ENCODE measurements at regions not wholly inside any gene's neighbourhood (a gene's known extent, or its start where the extent isn't known, plus 50 kb on each side); places are given as distances from the start of the nearest gene placed in this dataset.

GRCh38 chr3:79881431-79881830 lies 113.6 kb upstream of the ROBO1 start:
- DNase-seq = no peak
- Histone ChIP-seq H3K4me1 (replicated peaks in 1 of 2) (no peaks in the 10 kb centered on the region), H3K9me3 (replicated peaks in 1 of 3) (no peaks in the 10 kb centered on the region), H3K27ac (no peak overlapping the region), H3K4me3 (no peak overlapping the region), H3K27me3 (no peaks in the 10 kb centered on the region), H3K36me3 (replicated peaks in 1 of 2) (no peaks in the 10 kb centered on the region)
- WGBS, 4 donors = 38 to 50% (median 45%) methylated on average over 1 of the region's 1 CpG
- TF ChIP-seq CTCF (IDR thresholded peaks at IDR 0.05) (no peak), POLR2A (IDR thresholded peaks at IDR 0.05) (no peak)
- intact Hi-C loops (cut with DNase I) = no loop called here

GRCh38 chr3:79878708-79879107 lies 110.9 kb upstream of the ROBO1 start:
- no peaks in the 10 kb centered on the region for H3K36me3 ChIP-seq (replicated peaks in 1 of 2)
- H3K4me3 ChIP-seq = no peak overlapping the region
- intact Hi-C loops (cut with DNase I) = no loop called here
- TF ChIP-seq POLR2A (IDR thresholded peaks at IDR 0.05) (no peak), CTCF (IDR thresholded peaks at IDR 0.05) (no peak)
- H3K9me3 ChIP-seq (replicated peaks in 1 of 3) = no peaks in the 10 kb centered on the region
- H3K27ac ChIP-seq = no peak overlapping the region
- H3K27me3 ChIP-seq = no peaks in the 10 kb centered on the region
- DNase-seq = no peak
- no peaks in the 10 kb centered on the region for H3K4me1 ChIP-seq (replicated peaks in 1 of 2)
- WGBS, 4 donors = 68 to 88% (median 77%) methylated on average over 4 of the region's 4 CpGs

GRCh38 chr3:79874646-79875045 lies 106.8 kb upstream of the ROBO1 start:
- intact Hi-C loops (cut with DNase I) = no loop called here

GRCh38 chr3:79872483-79872882 lies 104.7 kb upstream of the ROBO1 start:
- no peak for DNase-seq
- Histone ChIP-seq H3K27ac (no peak overlapping the region), H3K9me3 (replicated peaks in 1 of 3) (no peaks in the 10 kb centered on the region), H3K36me3 (replicated peaks in 1 of 2) (no peaks in the 10 kb centered on the region), H3K4me3 (no peak overlapping the region), H3K27me3 (no peaks in the 10 kb centered on the region), H3K4me1 (replicated peaks in 1 of 2) (no peaks in the 10 kb centered on the region)
- WGBS, 4 donors = 34 to 46% (median 38%) methylated on average over 1 of the region's 1 CpG
- TF ChIP-seq CTCF (IDR thresholded peaks at IDR 0.05) = no peak
- TF ChIP-seq POLR2A (IDR thresholded peaks at IDR 0.05) = no peak
- intact Hi-C loops (cut with DNase I) = no loop called here

More at GRCh38 chr3:79874646-79875045, 106.8 kb upstream of the ROBO1 start:
- no peak for DNase-seq
- H3K27ac ChIP-seq = no peak overlapping the region
- H3K4me3 ChIP-seq = no peak overlapping the region
- H3K4me1 ChIP-seq (replicated peaks in 1 of 2) = no peaks in the 10 kb centered on the region
- H3K36me3 ChIP-seq (replicated peaks in 1 of 2) = no peaks in the 10 kb centered on the region
- no peaks in the 10 kb centered on the region for H3K27me3 ChIP-seq
- TF ChIP-seq POLR2A (IDR thresholded peaks at IDR 0.05) (no peak), CTCF (IDR thresholded peaks at IDR 0.05) (no peak)
- 81 to 87% (median 83%) methylated on average over 4 of the region's 4 CpGs for WGBS, 4 donors
- H3K9me3 ChIP-seq (replicated peaks in 1 of 3) = no peaks in the 10 kb centered on the region
